Breast epithelium (tissue), 3 donors: ENCODE measurements at regions not wholly inside any gene's neighbourhood (a gene's known extent, or its start where the extent isn't known, plus 50 kb on each side); places are given as distances from the start of the nearest gene placed in this dataset.

Source experiments
- CTCF ChIP-seq, 3 donors: fragments of 450-650 bp; IDR thresholded peaks; one replicate each; pipeline ENCODE4 v1.5.1; 2016 to 2017; ENCODE audit warnings: antibody characterized with exemption in 3 of 3, mild to moderate bottlenecking in 3 of 3, moderate library complexity in 3 of 3
- POLR2A ChIP-seq: fragments of 450-650 bp; IDR thresholded peaks from one replicate; pipeline ENCODE4 v1.6.1; 2016; ENCODE audit warnings: antibody characterized with exemption, mild to moderate bottlenecking, moderate library complexity

- TF ChIP-seq CTCF (IDR thresholded peaks at IDR 0.05) = no peak
- TF ChIP-seq POLR2A = no peak
Observed at GRCh38 chr7:108667216-108667615, 97.5 kb downstream of the DNAJB9 start.
